ENCODE measurements at regions not wholly inside any gene's neighbourhood (a gene's known extent, or its start where the extent isn't known, plus 50 kb on each side); places are given as distances from the start of the nearest gene placed in this dataset.
"Not testable (repeated sequence)": the region's sequence is repeated elsewhere in the genome, so short reads cannot be mapped to it uniquely, and the experiment has no call there.

DNA sequence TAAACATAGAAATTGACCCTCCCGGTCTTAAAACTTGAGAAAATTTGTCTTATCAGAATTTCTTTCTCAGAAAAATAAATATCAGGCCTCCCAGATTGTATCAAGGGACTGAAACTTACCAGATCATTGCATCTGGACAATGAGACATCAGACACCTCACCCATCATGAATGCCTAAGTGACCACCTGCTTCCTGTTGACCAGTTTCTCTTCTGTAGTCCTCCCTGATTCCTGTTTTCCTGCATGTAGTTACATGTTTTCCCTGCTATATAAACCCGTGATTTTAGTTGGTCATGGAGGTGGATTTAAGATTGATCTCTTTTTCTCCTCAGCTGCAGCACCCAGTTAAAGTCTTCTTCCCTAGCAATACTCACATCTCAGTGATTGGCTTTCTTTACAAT lies 548.1 kb downstream of the PPP4R3C start:
- TF ChIP-seq, protein P1, sequence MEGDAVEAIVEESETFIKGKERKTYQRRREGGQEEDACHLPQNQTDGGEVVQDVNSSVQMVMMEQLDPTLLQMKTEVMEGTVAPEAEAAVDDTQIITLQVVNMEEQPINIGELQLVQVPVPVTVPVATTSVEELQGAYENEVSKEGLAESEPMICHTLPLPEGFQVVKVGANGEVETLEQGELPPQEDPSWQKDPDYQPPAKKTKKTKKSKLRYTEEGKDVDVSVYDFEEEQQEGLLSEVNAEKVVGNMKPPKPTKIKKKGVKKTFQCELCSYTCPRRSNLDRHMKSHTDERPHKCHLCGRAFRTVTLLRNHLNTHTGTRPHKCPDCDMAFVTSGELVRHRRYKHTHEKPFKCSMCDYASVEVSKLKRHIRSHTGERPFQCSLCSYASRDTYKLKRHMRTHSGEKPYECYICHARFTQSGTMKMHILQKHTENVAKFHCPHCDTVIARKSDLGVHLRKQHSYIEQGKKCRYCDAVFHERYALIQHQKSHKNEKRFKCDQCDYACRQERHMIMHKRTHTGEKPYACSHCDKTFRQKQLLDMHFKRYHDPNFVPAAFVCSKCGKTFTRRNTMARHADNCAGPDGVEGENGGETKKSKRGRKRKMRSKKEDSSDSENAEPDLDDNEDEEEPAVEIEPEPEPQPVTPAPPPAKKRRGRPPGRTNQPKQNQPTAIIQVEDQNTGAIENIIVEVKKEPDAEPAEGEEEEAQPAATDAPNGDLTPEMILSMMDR (IDR thresholded peaks at IDR 0.05; ENCODE audit: partially characterized antibody, unreplicated experiment) = no peak
- Mint-ChIP-seq H3K27me3 (ENCODE audit: unreplicated experiment) (no peaks in the 10 kb centered on the region), H3K9me3 (ENCODE audit: unreplicated experiment) (no peaks in the 10 kb centered on the region), H3K4me3 (ENCODE audit: unreplicated experiment) (no peak overlapping the region), H3K27ac (ENCODE audit: unreplicated experiment) (no peak overlapping the region), H3K4me1 (ENCODE audit: low read depth, unreplicated experiment) (no peaks in the 10 kb centered on the region), H3K36me3 (ENCODE audit: unreplicated experiment) (no peaks in the 10 kb centered on the region)
- DNase-seq = no peak

DNA sequence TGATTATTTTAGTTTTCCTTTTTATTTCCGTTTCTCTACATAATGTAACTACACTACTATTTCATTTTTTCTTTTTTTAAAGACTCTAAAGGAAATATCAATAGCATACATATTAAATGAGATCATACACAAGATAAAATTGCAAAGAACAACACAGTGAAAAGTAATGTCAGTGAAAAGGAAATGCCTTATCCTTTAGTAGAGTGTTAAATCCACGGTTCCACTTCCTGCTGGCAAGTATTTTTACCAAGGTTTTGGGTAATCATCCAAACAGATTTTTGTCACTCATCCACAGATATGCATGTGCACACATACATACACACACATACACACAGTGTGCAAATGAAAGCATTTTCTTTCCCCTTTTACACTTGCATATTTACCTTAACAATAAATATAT lies 548.9 kb downstream of the PPP4R3C start:
- no peaks in the 10 kb centered on the region for H3K9me3 Mint-ChIP-seq (ENCODE audit: unreplicated experiment)
- H3K4me1 Mint-ChIP-seq (ENCODE audit: low read depth, unreplicated experiment) = no peaks in the 10 kb centered on the region
- H3K4me3 Mint-ChIP-seq (ENCODE audit: unreplicated experiment) = no peak overlapping the region
- H3K27me3 Mint-ChIP-seq (ENCODE audit: unreplicated experiment) = no peaks in the 10 kb centered on the region
- no peak overlapping the region for H3K27ac Mint-ChIP-seq (ENCODE audit: unreplicated experiment)
- no peaks in the 10 kb centered on the region for H3K36me3 Mint-ChIP-seq (ENCODE audit: unreplicated experiment)
- no peak for DNase-seq
- TF ChIP-seq, protein P1 (IDR thresholded peaks at IDR 0.05; ENCODE audit: partially characterized antibody, unreplicated experiment) = no peak

DNA sequence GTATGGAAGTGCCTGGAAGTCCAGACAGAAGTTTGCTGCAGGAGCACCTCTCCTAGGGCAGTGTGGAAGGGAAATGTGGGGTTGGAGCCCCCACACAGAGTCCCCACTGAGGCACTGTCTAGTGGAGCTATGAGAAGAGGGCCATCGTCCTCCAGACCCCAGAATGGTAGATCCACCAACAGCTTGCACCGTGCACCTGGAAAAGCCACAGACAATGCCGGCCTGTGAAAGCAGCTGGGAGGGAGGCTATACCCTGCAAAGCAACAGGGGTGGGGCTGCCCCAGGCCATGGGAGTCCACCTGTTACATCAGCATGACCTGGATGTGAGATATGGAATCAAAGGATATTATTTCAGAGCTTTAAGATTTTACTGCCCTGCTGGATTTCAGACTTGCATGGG lies 551.4 kb downstream of the PPP4R3C start:
- not testable (repeated sequence) for H3K4me1 Mint-ChIP-seq (ENCODE audit: low read depth, unreplicated experiment); H3K9me3 Mint-ChIP-seq (ENCODE audit: unreplicated experiment); H3K4me3 Mint-ChIP-seq (ENCODE audit: unreplicated experiment); H3K27ac Mint-ChIP-seq (ENCODE audit: unreplicated experiment); DNase-seq; H3K27me3 Mint-ChIP-seq (ENCODE audit: unreplicated experiment); H3K36me3 Mint-ChIP-seq (ENCODE audit: unreplicated experiment)

DNA sequence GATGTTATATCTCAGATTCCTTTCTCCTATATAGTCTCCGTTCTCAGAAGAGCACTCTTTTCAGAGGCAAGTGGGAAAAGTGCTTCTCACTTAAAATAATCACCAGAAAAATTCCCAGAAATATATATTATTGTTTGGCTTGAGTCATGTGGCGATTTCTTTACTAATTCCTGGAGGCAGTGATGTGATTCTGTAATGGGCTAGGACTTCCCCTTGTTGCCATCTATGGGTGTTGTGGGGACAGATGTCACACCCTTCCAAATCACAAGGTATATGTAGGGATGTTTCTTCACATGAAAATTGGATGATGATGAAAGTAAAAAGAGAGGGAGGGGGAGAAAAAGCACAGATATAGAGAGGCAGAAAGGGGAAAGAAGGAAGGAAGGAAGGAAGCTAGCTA lies 553.4 kb downstream of the PPP4R3C start:
- Mint-ChIP-seq H3K4me1 (ENCODE audit: low read depth, unreplicated experiment) (peaks cover 2% of the 10 kb centered on the region), H3K9me3 (ENCODE audit: unreplicated experiment) (no peaks in the 10 kb centered on the region), H3K36me3 (ENCODE audit: unreplicated experiment) (no peaks in the 10 kb centered on the region), H3K4me3 (ENCODE audit: unreplicated experiment) (no peak overlapping the region), H3K27me3 (ENCODE audit: unreplicated experiment) (no peaks in the 10 kb centered on the region), H3K27ac (ENCODE audit: unreplicated experiment) (no peak overlapping the region)
- DNase-seq = no peak
- TF ChIP-seq, protein P1 (IDR thresholded peaks at IDR 0.05; ENCODE audit: partially characterized antibody, unreplicated experiment) = no peak

DNA sequence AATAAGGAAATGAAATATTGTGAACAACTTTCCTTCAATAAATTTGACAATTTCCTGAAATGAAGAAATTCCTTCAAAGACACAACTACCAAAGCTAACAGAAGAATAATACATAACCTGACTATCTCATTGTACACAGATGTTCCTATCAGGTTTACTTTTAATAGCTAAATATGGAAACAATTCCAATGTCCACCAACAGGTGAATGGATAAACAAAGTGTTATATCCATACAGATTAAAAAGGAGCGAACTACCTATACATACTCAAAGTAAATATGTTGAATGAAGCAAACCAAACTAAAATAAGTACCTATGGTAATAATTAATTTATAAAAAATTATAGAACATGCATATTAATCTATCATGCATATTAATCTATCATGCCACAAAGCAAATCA lies 554.9 kb downstream of the PPP4R3C start:
- Mint-ChIP-seq H3K36me3 (ENCODE audit: unreplicated experiment) (no peaks in the 10 kb centered on the region), H3K9me3 (ENCODE audit: unreplicated experiment) (no peaks in the 10 kb centered on the region), H3K4me1 (ENCODE audit: low read depth, unreplicated experiment) (peaks cover 2% of the 10 kb centered on the region), H3K27me3 (ENCODE audit: unreplicated experiment) (no peaks in the 10 kb centered on the region), H3K27ac (ENCODE audit: unreplicated experiment) (no peak overlapping the region), H3K4me3 (ENCODE audit: unreplicated experiment) (no peak overlapping the region)
- TF ChIP-seq, protein P1 (IDR thresholded peaks at IDR 0.05; ENCODE audit: partially characterized antibody, unreplicated experiment) = peak; percentile 18
- no peak for DNase-seq

DNA sequence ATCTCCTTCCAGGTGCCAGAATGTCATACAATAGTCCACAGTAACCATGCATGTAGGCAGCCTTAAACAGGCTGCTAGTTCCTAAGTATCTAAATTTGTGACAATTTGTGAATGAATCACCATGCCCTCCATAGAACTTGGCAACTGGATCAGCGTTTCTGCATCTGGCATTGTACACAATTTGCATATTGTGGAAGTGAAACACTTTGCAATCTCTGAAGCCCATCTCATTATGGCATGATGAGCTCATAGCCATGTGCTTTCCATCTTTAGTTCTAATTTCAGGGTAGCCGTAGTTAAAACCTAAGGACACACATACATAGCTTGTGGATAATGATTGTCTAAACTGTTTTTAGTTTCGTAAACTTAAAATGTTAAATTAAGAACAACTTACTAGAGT lies 573.6 kb downstream of the PPP4R3C start:
- no peak for DNase-seq
- Mint-ChIP-seq H3K27me3 (ENCODE audit: unreplicated experiment) (no peaks in the 10 kb centered on the region), H3K36me3 (ENCODE audit: unreplicated experiment) (no peaks in the 10 kb centered on the region), H3K9me3 (ENCODE audit: unreplicated experiment) (peaks cover 2% of the 10 kb centered on the region), H3K27ac (ENCODE audit: unreplicated experiment) (no peak overlapping the region), H3K4me1 (ENCODE audit: low read depth, unreplicated experiment) (no peaks in the 10 kb centered on the region), H3K4me3 (ENCODE audit: unreplicated experiment) (no peak overlapping the region)
- TF ChIP-seq, protein P1 (IDR thresholded peaks at IDR 0.05; ENCODE audit: partially characterized antibody, unreplicated experiment) = no peak

Measured in glutamatergic neuron (in vitro differentiated cells).